Kasumi-1 (cell line): ENCODE measurements at regions not wholly inside any gene's neighbourhood (a gene's known extent, or its start where the extent isn't known, plus 50 kb on each side); places are given as distances from the start of the nearest gene placed in this dataset.
"Not testable (repeated sequence)": the region's sequence is repeated elsewhere in the genome, so short reads cannot be mapped to it uniquely, and the experiment has no call there.

Experiments used
- DNase-seq, 2 experiments: peaks; one replicate each; lab custom pipeline; 2025; lab: John Stamatoyannopoulos, UW

- DNase-seq: peak; percentile 91 to 92
Measured at GRCh38 chr17:77548967-77549366, 408.2 kb downstream of the SEC14L1 start.

GRCh38 chr17:77549726-77550366, 408.7 kb upstream of the TNRC6C start:
- DNase-seq: no peak

GRCh38 chr17:77553459-77554066, 404.9 kb upstream of the TNRC6C start:
- no peak for DNase-seq

GRCh38 chr17:77555121-77555591, 403.3 kb upstream of the TNRC6C start:
- no peak for DNase-seq

- DNase-seq: no peak
Measured at GRCh38 chr17:77555741-77556291, 402.7 kb upstream of the TNRC6C start.

GRCh38 chr17:77556383-77557061, 402.0 kb upstream of the TNRC6C start:
- DNase-seq: no peak

GRCh38 chr17:77558846-77559626, 399.5 kb upstream of the TNRC6C start:
- no peak for DNase-seq

GRCh38 chr17:77560381-77560780, 398.1 kb upstream of the TNRC6C start:
- DNase-seq: no peak

GRCh38 chr17:77560841-77561240, 397.7 kb upstream of the TNRC6C start:
- no peak for DNase-seq

GRCh38 chr17:77562361-77562760, 396.1 kb upstream of the TNRC6C start:
- DNase-seq: not testable (repeated sequence)

- DNase-seq: no peak
Measured at GRCh38 chr17:77563439-77564102, 394.9 kb upstream of the TNRC6C start.

GRCh38 chr17:77564278-77564920, 394.1 kb upstream of the TNRC6C start:
- no peak for DNase-seq

- no peak for DNase-seq
Measured at GRCh38 chr17:77565166-77565565, 393.3 kb upstream of the TNRC6C start.

- no peak for DNase-seq
Measured at GRCh38 chr17:77566151-77566550, 392.4 kb upstream of the TNRC6C start.

GRCh38 chr17:77566566-77567138, 391.9 kb upstream of the TNRC6C start:
- DNase-seq: no peak

- no peak for DNase-seq
Measured at GRCh38 chr17:77568540-77568939, 390.0 kb upstream of the TNRC6C start.

GRCh38 chr17:77569846-77570564, 388.5 kb upstream of the TNRC6C start:
- no peak for DNase-seq

- DNase-seq: no peak
Measured at GRCh38 chr17:77570565-77570898, 388.0 kb upstream of the TNRC6C start.

GRCh38 chr17:77571155-77571981, 387.1 kb upstream of the TNRC6C start:
- peak; percentile 37 to 52 for DNase-seq
